ENCODE measurements at regions not wholly inside any gene's neighbourhood (a gene's known extent, or its start where the extent isn't known, plus 50 kb on each side); places are given as distances from the start of the nearest gene placed in this dataset.
"Not testable (repeated sequence)": the region's sequence is repeated elsewhere in the genome, so short reads cannot be mapped to it uniquely, and the experiment has no call there.

DNA sequence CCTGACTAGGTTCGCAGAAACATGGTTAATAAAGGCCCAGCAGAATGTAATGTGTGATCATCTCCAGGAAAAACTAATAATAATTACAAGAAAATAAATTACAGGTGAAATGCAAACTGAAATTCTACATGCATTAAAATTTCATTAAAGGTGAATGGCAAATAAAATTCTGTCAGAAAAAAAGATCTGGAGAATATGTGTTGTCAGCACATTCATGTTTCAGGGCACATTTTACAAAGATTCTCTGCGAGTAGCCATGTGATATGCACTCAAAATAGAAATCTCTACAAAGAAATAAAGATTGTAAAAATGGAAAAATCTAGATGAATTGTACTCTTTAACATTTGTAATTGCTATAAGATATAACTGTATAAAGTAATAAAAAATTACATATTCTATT is 765.2 kb downstream of the TMEM121 start:
- FAIRE-seq = no peak
- TF ChIP-seq CTCF (IDR thresholded peaks at IDR 0.05; ENCODE audit: insufficient read depth, missing control alignments) = no peak
- DNase-seq (ENCODE audit: insufficient read length, low spot score) = no peak

DNA sequence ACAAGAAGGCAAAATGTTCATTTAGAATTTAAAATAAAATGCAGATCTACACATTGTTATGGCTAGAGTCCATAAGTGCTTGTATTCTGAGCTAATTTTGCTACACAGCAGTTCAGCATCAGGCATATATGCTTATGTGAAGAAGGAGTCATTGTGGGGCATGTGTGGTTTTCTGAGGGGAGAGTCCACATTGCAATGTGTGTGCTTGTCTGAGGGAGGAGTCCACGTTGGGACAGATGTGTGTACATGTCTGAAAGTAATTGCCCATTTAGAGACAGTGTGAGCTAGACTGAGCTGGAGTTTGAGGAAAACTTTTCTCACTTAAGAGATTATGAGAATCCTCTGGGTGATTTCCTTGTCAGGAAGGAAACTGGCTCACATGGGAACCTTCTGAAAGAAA is 767.9 kb downstream of the TMEM121 start:
- FAIRE-seq (no peak), DNase-seq (ENCODE audit: insufficient read length, low spot score) (no peak)
- no peak for TF ChIP-seq CTCF (IDR thresholded peaks at IDR 0.05; ENCODE audit: insufficient read depth, missing control alignments)

- FAIRE-seq = not testable (repeated sequence)
These were observed 774.6 kb downstream of the TMEM121 start for GRCh38 chr14:106300951-106301510.

GRCh38 chr14:106301609-106302008 is 775.2 kb downstream of the TMEM121 start:
- not testable (repeated sequence) for FAIRE-seq; DNase-seq (ENCODE audit: insufficient read length, low spot score)

More at GRCh38 chr14:106300951-106301510, 774.6 kb downstream of the TMEM121 start:
- not testable (repeated sequence) for DNase-seq (ENCODE audit: insufficient read length, low spot score)

GRCh38 chr14:106302661-106303060 is 776.3 kb downstream of the TMEM121 start:
- no peak for FAIRE-seq
- no peak for TF ChIP-seq CTCF (IDR thresholded peaks at IDR 0.05; ENCODE audit: insufficient read depth, missing control alignments)

DNA sequence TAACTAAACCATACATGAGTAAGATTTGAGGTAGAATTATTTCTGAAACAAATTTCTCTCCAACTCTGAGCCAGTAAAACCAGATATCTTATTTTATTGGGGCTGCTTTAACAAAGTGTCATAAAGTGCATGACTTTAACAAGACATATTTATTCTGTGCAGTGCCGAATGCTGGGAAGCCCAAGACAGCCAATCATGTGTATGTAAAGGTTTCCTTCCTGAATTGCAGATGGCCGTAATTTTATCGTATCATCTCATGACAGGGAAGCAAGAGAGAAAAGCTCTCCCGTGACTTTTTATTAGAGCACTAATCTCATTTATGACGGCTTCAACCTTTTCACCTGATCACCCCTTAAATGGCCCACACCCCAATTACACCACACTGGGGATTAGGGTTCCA is 777.9 kb downstream of the TMEM121 start:
- TF ChIP-seq CTCF (IDR thresholded peaks at IDR 0.05; ENCODE audit: insufficient read depth, missing control alignments) = no peak
- FAIRE-seq = no peak
- DNase-seq (ENCODE audit: insufficient read length, low spot score) = no peak

More at GRCh38 chr14:106302661-106303060, 776.3 kb downstream of the TMEM121 start:
- no peak for DNase-seq (ENCODE audit: insufficient read length, low spot score)

DNA sequence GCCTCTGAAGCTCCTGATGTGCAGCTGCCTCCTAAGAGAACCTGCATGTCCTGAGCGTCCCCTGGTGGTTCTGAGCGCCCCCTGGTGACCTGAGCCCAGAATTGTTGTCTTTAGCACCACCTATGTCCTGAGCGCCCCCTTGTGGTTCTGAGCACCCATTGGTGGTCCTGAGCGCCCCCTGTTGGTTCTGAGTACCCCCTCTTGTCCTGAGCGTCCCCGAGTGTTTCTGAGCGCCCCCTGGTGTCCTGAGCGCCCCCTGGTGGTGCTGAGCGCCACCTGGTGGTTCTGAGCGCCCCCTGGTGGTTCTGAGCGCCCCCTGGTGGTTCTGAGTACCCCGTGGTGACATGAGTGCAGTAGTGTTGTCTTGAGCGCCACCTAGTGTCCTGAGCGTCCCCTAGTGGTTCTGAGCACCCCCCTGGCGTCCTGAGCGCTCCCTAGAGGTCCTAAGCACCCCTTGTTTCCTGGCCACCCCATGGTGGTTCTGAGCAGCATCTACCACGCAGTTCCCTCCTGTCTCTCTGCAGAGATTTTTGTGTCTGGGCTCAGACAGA is 782.5 kb downstream of the TMEM121 start:
- no peak for DNase-seq (ENCODE audit: insufficient read length, low spot score)
- no peak for FAIRE-seq
- peak; percentile 26 for TF ChIP-seq CTCF (IDR thresholded peaks at IDR 0.05; ENCODE audit: insufficient read depth, missing control alignments)

- FAIRE-seq = no peak
- no peak for DNase-seq (ENCODE audit: insufficient read length, low spot score)
- TF ChIP-seq CTCF (IDR thresholded peaks at IDR 0.05; ENCODE audit: insufficient read depth, missing control alignments) = no peak
These were observed 783.0 kb downstream of the TMEM121 start for GRCh38 chr14:106309423-106309822.
